HG03280 (cell line): ENCODE measurements at regions not wholly inside any gene's neighbourhood (a gene's known extent, or its start where the extent isn't known, plus 50 kb on each side); places are given as distances from the start of the nearest gene placed in this dataset.
"Not testable (repeated sequence)": the region's sequence is repeated elsewhere in the genome, so short reads cannot be mapped to it uniquely, and the experiment has no call there.

Experiments used
- ATAC-seq: cut with Tn5 transposase; IDR thresholded peaks from one replicate; pipeline ENCODE4 v1.9.1; 2021; ENCODE audit warnings: mild to moderate bottlenecking, moderate library complexity; ENCODE audit not compliant: unreplicated experiment

GRCh38 chr3:161893972-161894371 is 397.4 kb downstream of the OTOL1 start:
- ATAC-seq = no peak

- no peak for ATAC-seq
Measured at GRCh38 chr3:161894657-161895056, 398.0 kb downstream of the OTOL1 start.

DNA sequence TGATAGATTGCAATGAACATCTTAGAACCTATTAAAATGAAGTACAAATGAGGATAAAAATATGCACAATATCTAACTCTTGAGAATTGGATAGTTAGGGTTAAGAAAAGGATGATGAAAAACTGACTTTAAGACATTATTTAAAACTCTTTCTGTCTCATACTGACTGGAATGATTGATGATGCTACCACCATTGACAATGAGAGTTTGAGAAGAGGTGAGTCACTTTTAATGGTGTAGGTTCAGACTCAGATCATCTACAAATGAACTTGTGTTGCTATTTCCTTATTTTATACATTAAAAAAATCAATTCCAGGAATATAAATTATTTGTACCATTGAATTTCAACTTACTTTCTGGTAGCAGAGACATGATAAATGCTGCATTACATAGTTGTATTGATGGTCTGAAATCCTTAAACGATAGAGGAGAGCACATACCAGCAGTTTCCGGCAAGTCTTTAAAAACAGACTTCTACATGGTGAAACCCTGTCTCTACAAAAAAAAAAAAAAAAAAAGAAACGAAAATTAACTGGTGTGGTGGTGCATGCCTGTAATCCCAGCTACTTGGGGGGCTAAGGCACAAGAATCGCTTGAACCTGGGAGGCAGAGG is 409.0 kb downstream of the OTOL1 start:
- ATAC-seq = no peak

DNA sequence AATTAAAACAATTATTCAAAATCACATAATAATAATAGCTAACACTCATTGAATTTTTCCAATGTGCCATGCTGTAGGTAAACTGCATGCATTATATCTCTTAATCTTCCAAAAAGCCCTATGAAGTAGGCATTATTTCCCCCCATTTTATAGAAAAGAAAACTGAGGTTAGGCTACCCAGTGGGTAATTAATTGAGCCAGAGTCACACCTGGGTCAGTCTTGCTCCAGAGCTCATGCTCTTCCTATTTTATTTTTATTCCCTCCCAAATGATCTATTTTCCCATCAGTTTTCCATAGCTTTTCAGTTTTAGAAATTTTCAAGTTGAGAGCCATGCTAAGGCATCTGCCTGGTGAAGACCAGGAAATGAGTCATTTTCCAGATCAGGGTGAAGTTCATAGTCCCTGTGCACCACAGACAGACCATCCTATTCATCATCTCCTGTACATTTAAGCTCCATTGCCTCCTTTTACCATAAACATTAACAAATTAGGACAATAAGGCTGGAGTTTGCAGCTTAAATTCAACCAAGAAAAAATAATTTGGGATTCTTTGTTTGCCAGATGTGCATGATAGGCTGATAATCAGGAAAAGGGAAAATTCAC is 417.3 kb downstream of the OTOL1 start:
- no peak for ATAC-seq

- no peak for ATAC-seq
Measured at GRCh38 chr3:161914703-161915417, 418.3 kb downstream of the OTOL1 start.

DNA sequence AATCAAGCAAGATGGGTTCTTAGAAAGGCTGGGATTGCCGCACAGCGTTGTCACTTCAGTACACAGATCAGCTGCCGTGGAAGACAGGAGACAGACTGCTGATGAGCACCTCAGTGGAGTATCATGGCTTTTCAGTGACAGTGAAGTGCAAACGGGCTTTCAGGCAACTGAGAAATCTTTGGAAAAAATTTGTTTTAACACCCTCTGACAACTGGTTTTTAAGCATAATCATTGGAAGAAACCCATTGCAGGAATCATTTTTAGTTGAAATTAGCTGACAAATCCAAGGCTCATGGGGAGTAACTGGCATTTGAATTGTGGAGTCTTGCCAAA is 418.8 kb downstream of the OTOL1 start:
- ATAC-seq = no peak

DNA sequence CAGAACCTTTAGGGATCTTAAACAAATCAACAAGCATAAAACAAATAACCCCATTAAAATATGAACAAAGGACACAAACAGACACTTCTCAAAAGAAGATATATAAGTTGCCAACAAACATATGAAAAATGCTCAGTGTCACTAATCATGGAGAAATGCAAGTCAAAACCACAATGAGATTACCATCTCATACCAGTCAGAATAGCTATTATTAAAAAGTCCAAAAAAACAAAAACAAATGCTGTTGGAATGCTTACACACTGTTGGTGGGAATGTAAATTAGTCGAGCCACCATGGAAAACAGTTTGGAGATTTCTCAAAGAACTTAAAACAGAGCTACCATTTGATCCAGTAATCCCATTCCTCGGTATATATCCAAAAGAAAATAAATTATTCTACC is 423.6 kb downstream of the OTOL1 start:
- ATAC-seq = no peak

GRCh38 chr3:161925749-161926360 is 429.2 kb downstream of the OTOL1 start:
- ATAC-seq = no peak

- ATAC-seq = no peak
Measured at GRCh38 chr3:161927131-161927530, 430.5 kb downstream of the OTOL1 start.

- no peak for ATAC-seq
Measured at GRCh38 chr3:161939918-161940620, 443.5 kb downstream of the OTOL1 start.

GRCh38 chr3:161940621-161940965 is 444.0 kb downstream of the OTOL1 start:
- ATAC-seq = no peak

DNA sequence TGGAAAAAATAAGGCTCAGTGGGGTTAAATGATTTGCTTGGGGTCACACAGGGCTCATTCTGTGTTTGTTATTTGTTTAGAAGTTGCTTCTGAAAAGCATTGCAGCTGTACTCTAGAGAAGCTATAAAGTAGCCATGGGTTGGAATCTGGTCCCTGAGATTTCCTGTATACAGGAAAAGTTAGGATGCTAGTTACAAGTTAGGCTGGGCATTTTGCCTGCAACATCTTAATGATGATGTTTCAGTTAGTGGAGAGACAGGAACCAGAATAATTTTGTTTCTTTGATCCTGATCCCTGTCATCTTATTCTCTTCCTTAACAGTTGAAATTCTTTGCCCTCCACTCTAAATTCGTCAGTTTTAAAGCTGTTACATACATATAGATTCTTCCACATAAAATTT is 445.3 kb downstream of the OTOL1 start:
- ATAC-seq = no peak

DNA sequence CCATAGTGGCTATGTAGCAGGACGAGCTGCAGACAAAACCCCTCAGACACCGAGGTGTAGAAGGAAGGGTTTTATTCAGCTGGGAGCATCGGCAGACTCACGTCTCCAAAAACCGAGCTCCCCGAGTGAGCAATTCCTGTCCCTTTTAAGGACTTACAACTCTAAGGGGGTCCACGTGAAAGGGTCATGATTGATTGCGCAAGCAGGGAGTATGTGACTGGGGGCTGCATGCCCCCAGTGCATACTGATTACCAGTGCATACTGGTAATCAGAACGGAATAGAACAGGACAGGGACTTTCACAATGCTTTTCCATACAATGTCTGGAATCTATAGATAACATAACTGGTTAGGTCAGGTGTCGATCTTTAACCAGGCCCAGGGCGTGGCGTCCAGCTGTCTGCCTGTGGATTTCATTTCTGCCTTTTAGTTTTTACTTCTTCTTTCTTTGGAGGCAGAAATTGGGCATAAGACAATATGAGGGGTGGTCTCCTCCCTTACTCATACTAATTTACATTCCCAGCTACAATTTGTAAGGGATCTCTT is 447.3 kb downstream of the OTOL1 start:
- ATAC-seq = not testable (repeated sequence)

DNA sequence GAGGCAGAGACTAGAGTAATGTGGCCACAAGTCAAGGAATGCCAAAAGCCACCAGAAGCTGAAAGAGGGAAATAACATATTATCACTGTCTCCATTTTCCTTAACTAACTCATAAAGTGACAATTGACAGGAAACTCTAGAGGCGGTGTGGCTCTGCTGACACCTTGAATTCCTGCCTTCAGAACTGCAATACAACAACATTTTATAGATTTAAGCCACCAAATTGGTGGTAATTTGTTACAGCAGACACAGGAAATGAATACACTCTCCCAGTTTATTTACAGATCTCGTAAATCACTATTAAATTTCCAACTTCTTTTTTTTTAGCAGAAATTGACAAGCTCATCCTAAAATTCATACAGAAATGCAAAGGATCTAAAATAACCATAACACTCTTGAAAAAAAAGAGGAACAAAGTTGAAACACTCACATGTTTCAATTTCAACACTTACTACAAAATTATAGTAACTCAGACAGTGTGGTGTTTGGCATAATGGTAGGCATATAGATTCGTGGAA is 449.9 kb downstream of the OTOL1 start:
- no peak for ATAC-seq

DNA sequence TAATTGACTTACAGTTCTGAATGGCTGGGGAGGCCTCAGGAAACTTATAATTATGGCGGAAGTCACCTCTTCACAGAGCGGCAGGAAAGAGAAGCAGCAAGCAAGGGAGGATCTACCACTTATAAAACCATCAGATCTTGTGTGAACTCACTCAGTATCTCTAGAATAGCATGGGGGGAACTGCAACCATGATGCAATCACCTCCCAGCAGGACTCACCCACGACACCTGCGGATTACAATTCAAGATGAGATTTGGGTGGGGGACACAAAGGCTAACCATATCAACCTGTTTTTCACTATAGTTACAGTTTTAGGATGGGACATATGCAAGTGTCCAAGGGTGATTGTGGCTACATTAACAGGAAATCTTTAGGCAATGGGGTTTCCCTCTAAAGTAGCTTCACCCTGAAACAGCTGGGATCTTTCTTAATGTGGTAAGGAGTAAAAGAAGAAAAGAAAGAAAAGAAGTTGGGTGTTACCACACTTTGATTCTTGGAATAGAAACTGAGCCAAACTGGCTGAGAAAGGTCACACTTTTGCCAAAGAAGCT is 453.8 kb downstream of the OTOL1 start:
- no peak for ATAC-seq

DNA sequence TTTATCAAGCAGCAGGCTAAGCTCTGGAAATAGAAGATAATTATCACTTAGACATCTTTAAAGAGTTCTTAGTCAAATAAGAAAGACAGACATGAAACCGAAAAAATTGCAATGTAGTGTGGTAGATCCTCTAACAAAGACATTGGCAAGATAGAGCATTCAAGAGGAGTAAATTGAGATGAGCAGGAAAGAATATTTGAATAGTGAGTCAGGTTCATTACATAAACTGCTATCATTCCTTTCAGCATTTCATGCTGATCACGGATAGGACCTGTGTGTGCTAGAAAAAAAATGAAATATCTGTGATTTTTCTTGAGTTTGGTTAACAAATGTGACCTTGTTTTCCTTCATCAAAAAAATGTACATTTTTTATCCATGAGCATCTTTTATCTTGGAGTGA is 460.9 kb downstream of the OTOL1 start:
- no peak for ATAC-seq

- ATAC-seq = no peak
Measured at GRCh38 chr3:161964857-161965256, 468.2 kb downstream of the OTOL1 start.

DNA sequence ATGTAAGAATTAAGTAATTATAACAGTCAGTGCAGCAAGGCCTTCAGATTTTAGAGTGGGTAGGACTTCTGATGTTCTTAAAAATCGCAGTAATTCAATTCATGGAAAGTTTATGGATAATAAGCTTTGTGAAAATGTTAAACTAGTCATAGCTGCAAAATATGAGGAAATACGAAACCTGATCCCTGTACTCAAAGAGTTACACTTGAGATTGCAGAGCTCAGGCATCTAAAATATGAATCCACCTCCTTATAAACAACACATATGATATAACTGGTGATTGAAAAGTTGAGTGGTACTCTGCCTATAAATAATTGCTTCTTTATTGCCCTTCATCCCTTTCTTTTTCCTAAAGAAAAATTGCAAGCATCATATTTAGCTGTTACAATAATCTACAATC is 473.3 kb downstream of the OTOL1 start:
- no peak for ATAC-seq

DNA sequence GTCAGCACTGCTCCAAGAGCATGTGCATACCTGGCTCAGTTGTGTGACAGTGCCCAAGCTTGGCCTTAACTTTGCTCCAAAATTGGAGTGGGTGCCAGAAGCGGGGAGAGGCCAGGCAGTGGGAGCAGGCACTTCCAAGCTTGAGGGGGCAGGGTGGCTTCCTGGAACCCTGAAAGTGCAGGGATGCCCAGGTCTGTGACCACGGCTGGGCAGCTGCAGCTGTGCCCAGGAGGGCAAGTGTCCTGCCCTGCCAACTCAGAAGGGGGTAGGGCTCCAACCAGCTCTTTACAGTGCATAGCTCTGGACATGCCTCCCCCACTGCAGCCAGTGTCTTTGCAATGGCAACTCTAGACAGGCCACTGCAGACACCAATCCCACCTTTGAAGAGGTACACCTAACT is 478.6 kb downstream of the OTOL1 start:
- no peak for ATAC-seq

GRCh38 chr3:161977063-161977462 is 480.5 kb downstream of the OTOL1 start:
- no peak for ATAC-seq

- ATAC-seq = no peak
Measured at GRCh38 chr3:161977850-161978249, 481.2 kb downstream of the OTOL1 start.
